GM18951 (cell line): ENCODE measurements at regions not wholly inside any gene's neighbourhood (a gene's known extent, or its start where the extent isn't known, plus 50 kb on each side); places are given as distances from the start of the nearest gene placed in this dataset.

Experiments
- POLR2A ChIP-seq: IDR thresholded peaks from 4 replicates; pipeline ENCODE4 v1.6.1; 2011; ENCODE audit warnings: mild to moderate bottlenecking; ENCODE audit not compliant: insufficient read length, insufficient read depth; ENCODE audit errors: extremely low read depth
- in situ Hi-C: fragments of 300-500 bp; cut with MboI; formaldehyde crosslinking; loops from one replicate; pipeline ENCODE4 v1.12.0; 2022; ENCODE audit warnings: low sequenced_read_pairs, mixed read lengths, inconsistent platforms; ENCODE audit not compliant: unreplicated experiment

- TF ChIP-seq POLR2A = no peak
- in situ Hi-C loops = no loop called here
Measured at GRCh38 chr20:11352041-11352440, 565.7 kb upstream of the BTBD3 start.

- in situ Hi-C loops = no loop called here
- TF ChIP-seq POLR2A = no peak
Measured at GRCh38 chr20:11354846-11355245, 562.8 kb upstream of the BTBD3 start.

GRCh38 chr20:11355345-11355744 lies 562.3 kb upstream of the BTBD3 start:
- in situ Hi-C loops = no loop called here
- TF ChIP-seq POLR2A = no peak

- in situ Hi-C loops = no loop called here
- no peak for TF ChIP-seq POLR2A
Measured at GRCh38 chr20:11356061-11356460, 561.6 kb upstream of the BTBD3 start.

GRCh38 chr20:11362450-11362849 lies 555.2 kb upstream of the BTBD3 start:
- no peak for TF ChIP-seq POLR2A
- in situ Hi-C loops = no loop called here

- in situ Hi-C loops = no loop called here
Measured at GRCh38 chr20:11364736-11365135, 553.0 kb upstream of the BTBD3 start.

GRCh38 chr20:11366660-11367059 lies 551.0 kb upstream of the BTBD3 start:
- no peak for TF ChIP-seq POLR2A
- in situ Hi-C loops = no loop called here

More at GRCh38 chr20:11364736-11365135, 553.0 kb upstream of the BTBD3 start:
- no peak for TF ChIP-seq POLR2A

- in situ Hi-C loops = no loop called here
- no peak for TF ChIP-seq POLR2A
Measured at GRCh38 chr20:11368499-11368898, 549.2 kb upstream of the BTBD3 start.

GRCh38 chr20:11368965-11369711 lies 548.6 kb upstream of the BTBD3 start:
- in situ Hi-C loops = no loop called here
- TF ChIP-seq POLR2A = no peak

- no peak for TF ChIP-seq POLR2A
- in situ Hi-C loops = no loop called here
Measured at GRCh38 chr20:11371831-11372230, 545.9 kb upstream of the BTBD3 start.

GRCh38 chr20:11372876-11373790 lies 544.6 kb upstream of the BTBD3 start:
- in situ Hi-C loops = no loop called here
- TF ChIP-seq POLR2A = no peak

GRCh38 chr20:11375335-11375734 lies 542.4 kb upstream of the BTBD3 start:
- in situ Hi-C loops = no loop called here
- no peak for TF ChIP-seq POLR2A

GRCh38 chr20:11375966-11376365 lies 541.7 kb upstream of the BTBD3 start:
- no peak for TF ChIP-seq POLR2A

GRCh38 chr20:11376420-11376819 lies 541.3 kb upstream of the BTBD3 start:
- TF ChIP-seq POLR2A = no peak
- in situ Hi-C loops = no loop called here

More at GRCh38 chr20:11375966-11376365, 541.7 kb upstream of the BTBD3 start:
- in situ Hi-C loops = no loop called here
